Parathyroid adenoma (tissue), 2 donors: ENCODE measurements at regions not wholly inside any gene's neighbourhood (a gene's known extent, or its start where the extent isn't known, plus 50 kb on each side); places are given as distances from the start of the nearest gene placed in this dataset.

ENCODE experiments used
- H2AFZ ChIP-seq: fragments of 300-600 bp; sonication (generic); one replicate; pipeline ENCODE4 v1.7.0; 2017; ENCODE audit warnings: antibody characterized with exemption, mild to moderate bottlenecking
- H3K27ac ChIP-seq: fragments of 300-600 bp; sonication (generic); one replicate; pipeline ENCODE4 v1.7.0; 2017
- H3K27me3 ChIP-seq: fragments of 300-600 bp; sonication (generic); one replicate; pipeline ENCODE4 v1.7.0; 2017; ENCODE audit warnings: low read length; ENCODE audit not compliant: control insufficient read depth, insufficient read depth
- H3K36me3 ChIP-seq: fragments of 300-600 bp; sonication (generic); one replicate; pipeline ENCODE4 v1.7.0; 2017; ENCODE audit warnings: low read length; ENCODE audit not compliant: control insufficient read depth, insufficient read depth
- H3K4me1 ChIP-seq: fragments of 300-600 bp; sonication (generic); one replicate; pipeline ENCODE4 v1.7.0; 2017; ENCODE audit warnings: control low read depth
- H3K4me2 ChIP-seq: fragments of 300-600 bp; sonication (generic); one replicate; pipeline ENCODE4 v1.7.0; 2017; ENCODE audit warnings: low read length
- H3K4me3 ChIP-seq: fragments of 300-600 bp; sonication (generic); one replicate; pipeline ENCODE4 v1.7.0; 2017; ENCODE audit warnings: low read depth, low read length
- H3K79me2 ChIP-seq: fragments of 300-600 bp; sonication (generic); one replicate; pipeline ENCODE4 v1.7.0; 2017; ENCODE audit warnings: control low read depth
- H3K9ac ChIP-seq: fragments of 300-600 bp; sonication (generic); one replicate; pipeline ENCODE4 v1.7.0; 2017; ENCODE audit warnings: mild to moderate bottlenecking
- H3K9me3 ChIP-seq: fragments of 300-600 bp; sonication (generic); one replicate; pipeline ENCODE4 v1.7.0; 2017; ENCODE audit warnings: low read length; ENCODE audit not compliant: control insufficient read depth
- CTCF ChIP-seq: fragments of 300-600 bp; sonication (generic); IDR thresholded peaks from one replicate; pipeline ENCODE4 v1.7.0; 2017; ENCODE audit warnings: antibody characterized with exemption, mild to moderate bottlenecking
- donor health status: primary hyperparathyroidism.

DNA sequence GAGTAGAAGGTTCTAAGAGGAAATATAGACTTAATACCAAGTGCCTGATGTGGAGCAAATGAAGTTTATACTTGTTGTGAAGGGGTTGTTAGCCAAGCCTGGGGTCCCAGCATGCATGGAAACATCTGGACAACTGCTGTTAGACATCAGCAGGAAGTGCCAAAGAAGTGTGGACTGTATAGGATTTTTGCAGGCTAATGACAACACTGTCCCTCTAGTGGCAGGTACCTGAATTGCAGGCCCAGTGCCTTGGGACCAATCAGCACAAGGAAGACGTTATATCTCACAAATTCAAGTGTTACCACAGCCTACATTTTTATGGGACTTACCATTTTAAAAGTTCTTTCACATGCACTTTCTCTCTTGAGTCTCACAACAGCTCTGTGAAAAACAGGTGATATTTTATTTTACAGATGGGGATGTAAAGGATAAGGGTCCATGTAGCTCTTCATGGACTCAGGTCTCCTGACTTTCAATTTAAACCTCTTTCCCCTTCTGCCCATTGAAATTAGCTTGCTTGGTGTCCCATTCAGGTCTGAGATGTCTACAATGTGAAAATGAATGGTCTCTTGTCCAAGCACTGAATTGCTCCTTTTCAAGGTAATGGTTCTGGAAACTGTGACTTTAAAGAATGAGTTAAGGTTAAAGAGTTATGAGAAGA is 89.0 kb upstream of the MAP1B start:
- Histone ChIP-seq H3K4me3 (no peak overlapping the region), H3K4me2 (no peak overlapping the region), H3K79me2 (no peaks in the 10 kb centered on the region), H3K4me1 (no peaks in the 10 kb centered on the region), H3K27me3 (no peaks in the 10 kb centered on the region), H3K27ac (no peak overlapping the region), H2AFZ (no peak overlapping the region), H3K9ac (no peak overlapping the region), H3K9me3 (no peaks in the 10 kb centered on the region), H3K36me3 (no peaks in the 10 kb centered on the region)
- TF ChIP-seq CTCF: peak; percentile 75

- no peaks in the 10 kb centered on the region for H3K27me3 ChIP-seq
- H3K9me3 ChIP-seq: no peaks in the 10 kb centered on the region
- no peaks in the 10 kb centered on the region for H3K36me3 ChIP-seq
- H3K9ac ChIP-seq: no peak overlapping the region
- no peak overlapping the region for H3K27ac ChIP-seq
- no peak overlapping the region for H3K4me3 ChIP-seq
- H2AFZ ChIP-seq: no peak overlapping the region
- H3K79me2 ChIP-seq: no peaks in the 10 kb centered on the region
- H3K4me2 ChIP-seq: no peak overlapping the region
- H3K4me1 ChIP-seq: no peaks in the 10 kb centered on the region
- TF ChIP-seq CTCF: no peak
Measured at GRCh38 chr5:72020161-72020983, 86.9 kb upstream of the MAP1B start.

DNA sequence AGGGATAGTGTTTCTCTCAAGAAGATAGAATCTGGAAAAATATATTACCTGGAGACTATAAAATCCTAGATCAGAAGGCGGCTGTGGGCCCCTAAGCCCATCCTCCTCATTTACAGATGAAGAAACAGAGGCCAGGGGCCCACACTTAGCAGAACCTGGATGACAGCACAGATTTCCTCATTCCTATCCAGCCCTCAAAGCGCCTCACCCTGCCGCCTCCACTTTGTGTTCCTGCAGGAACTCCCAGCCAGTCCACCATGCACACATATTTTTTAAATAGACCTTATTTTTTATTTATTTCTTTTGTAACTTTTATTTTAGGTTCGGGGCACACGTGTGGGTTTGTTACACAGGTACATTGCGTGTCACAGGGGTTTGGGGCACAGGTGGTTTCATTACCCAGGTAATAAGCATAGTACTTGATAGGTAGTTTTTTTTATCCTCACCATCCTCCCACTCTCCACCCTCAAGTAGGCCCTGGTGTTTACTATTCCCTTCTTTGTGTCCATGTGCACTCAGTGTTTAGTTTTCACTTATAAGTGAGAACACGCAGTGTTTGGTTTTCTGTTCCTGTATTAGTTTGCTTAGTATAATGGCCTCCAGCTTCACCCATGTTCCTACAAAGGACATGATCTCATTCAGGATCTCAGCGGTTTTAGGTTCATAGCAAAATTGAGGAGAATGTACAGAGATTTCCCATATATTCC is 85.5 kb upstream of the MAP1B start:
- Histone ChIP-seq H2AFZ (no peak overlapping the region), H3K4me3 (no peak overlapping the region), H3K27me3 (no peaks in the 10 kb centered on the region), H3K79me2 (no peaks in the 10 kb centered on the region), H3K4me2 (no peak overlapping the region), H3K9me3 (no peaks in the 10 kb centered on the region), H3K4me1 (no peaks in the 10 kb centered on the region), H3K36me3 (no peaks in the 10 kb centered on the region), H3K27ac (no peak overlapping the region), H3K9ac (no peak overlapping the region)
- no peak for TF ChIP-seq CTCF

DNA sequence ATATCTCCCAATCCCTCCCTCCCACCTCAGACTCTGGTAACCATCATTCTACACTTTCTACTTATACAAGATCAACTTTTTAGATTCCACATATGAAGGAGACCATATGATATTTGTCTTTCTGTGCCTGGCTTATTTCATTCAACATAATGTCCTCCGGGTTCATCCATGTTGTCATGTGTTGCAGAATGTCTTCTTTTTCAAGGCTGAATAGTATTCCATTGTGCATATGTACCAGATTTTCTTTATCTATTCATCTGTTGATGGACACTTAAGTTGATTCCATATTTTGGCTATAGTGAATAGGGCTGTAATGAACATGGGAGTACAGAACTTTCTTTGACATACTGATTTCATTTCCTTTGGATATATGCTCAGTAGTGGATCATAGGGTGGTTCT is 78.9 kb upstream of the MAP1B start:
- Histone ChIP-seq H3K79me2 (no peaks in the 10 kb centered on the region), H3K27me3 (no peaks in the 10 kb centered on the region), H3K4me3 (no peak overlapping the region), H3K4me1 (no peaks in the 10 kb centered on the region), H3K9ac (no peak overlapping the region), H3K27ac (no peak overlapping the region), H2AFZ (no peak overlapping the region), H3K4me2 (no peak overlapping the region), H3K9me3 (no peaks in the 10 kb centered on the region), H3K36me3 (no peaks in the 10 kb centered on the region)
- TF ChIP-seq CTCF: no peak
